Coronary artery (tissue), 2 donors: ENCODE measurements at regions not wholly inside any gene's neighbourhood (a gene's known extent, or its start where the extent isn't known, plus 50 kb on each side); places are given as distances from the start of the nearest gene placed in this dataset.

Source experiments
- DNase-seq: peaks from one replicate; pipeline ENCODE4 v3.0.0-alpha.2; 2017; ENCODE audit warnings: low spot score
- H3K27ac ChIP-seq, 2 donors: fragments of 200-600 bp; sonication (generic); one replicate each; pipeline ENCODE4 v1.5.1; 2016 to 2019
- H3K4me3 ChIP-seq: fragments of 200-600 bp; sonication (generic); 2 replicates; pipeline ENCODE4 v1.5.1; 2016; ENCODE audit warnings: mild to moderate bottlenecking, moderate library complexity
- TF ChIP-seq, protein P1 (sequence below): fragments of 200-600 bp; sonication (generic); IDR thresholded peaks from one replicate; pipeline ENCODE4 v1.5.1; 2019; ENCODE audit warnings: antibody characterized with exemption

DNA sequence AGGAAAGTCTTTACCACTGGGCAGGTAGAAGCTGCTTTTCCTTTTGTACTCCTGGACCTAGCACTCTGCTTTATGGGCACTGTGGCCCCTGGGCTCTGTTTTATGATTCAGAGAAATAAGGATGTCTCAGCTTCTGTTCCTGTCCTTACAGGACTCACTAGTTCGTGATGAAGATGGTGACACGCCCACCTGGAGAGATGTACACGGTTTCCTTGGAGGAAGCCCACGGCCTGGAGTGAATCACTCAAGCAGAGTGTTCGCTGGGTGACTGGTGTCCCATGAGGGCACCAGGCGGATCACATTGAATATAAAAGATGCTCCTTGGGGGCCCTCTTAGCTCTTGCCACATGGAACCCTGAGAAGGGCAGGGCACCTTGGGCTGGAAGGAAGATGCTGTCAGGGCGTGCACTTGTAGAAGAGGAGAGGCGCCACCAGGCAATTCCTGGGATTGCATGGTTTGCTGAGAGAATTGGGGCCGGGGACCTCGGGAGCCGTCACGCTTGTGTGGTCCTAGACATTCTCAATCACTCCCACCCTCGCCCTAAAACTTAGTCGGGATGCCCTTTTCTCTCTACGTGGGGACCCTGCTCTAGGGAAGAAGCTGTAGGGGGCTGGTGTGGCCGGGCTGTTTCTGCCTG is 202.6 kb downstream of the TSHZ3 start:
- DNase-seq = no peak
- TF ChIP-seq, protein P1, sequence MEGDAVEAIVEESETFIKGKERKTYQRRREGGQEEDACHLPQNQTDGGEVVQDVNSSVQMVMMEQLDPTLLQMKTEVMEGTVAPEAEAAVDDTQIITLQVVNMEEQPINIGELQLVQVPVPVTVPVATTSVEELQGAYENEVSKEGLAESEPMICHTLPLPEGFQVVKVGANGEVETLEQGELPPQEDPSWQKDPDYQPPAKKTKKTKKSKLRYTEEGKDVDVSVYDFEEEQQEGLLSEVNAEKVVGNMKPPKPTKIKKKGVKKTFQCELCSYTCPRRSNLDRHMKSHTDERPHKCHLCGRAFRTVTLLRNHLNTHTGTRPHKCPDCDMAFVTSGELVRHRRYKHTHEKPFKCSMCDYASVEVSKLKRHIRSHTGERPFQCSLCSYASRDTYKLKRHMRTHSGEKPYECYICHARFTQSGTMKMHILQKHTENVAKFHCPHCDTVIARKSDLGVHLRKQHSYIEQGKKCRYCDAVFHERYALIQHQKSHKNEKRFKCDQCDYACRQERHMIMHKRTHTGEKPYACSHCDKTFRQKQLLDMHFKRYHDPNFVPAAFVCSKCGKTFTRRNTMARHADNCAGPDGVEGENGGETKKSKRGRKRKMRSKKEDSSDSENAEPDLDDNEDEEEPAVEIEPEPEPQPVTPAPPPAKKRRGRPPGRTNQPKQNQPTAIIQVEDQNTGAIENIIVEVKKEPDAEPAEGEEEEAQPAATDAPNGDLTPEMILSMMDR = no peak
- H3K4me3 ChIP-seq = no peak overlapping the region
- H3K27ac ChIP-seq = no peak overlapping the region

DNA sequence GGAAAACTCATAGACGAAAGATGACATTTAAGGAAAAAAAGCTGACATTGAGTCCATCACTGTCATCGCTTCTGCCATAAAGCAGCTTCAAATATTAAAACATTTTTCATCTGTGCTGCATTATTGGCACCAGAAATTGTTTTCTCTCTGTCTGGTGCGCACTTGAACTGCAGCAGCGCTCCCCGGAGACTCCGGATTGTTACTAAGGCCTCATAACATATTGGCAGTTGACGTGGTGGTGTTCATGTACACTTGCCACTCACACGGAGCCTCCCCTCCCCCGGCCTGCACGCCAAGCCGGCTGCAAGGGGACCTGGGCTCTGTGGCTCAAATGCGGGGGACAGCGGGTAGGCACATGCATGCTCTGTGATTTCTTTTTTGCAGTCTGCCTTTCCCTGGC is 203.2 kb downstream of the TSHZ3 start:
- Histone ChIP-seq H3K4me3 (no peak overlapping the region), H3K27ac (no peak overlapping the region)
- TF ChIP-seq, protein P1 = no peak
- no peak for DNase-seq

DNA sequence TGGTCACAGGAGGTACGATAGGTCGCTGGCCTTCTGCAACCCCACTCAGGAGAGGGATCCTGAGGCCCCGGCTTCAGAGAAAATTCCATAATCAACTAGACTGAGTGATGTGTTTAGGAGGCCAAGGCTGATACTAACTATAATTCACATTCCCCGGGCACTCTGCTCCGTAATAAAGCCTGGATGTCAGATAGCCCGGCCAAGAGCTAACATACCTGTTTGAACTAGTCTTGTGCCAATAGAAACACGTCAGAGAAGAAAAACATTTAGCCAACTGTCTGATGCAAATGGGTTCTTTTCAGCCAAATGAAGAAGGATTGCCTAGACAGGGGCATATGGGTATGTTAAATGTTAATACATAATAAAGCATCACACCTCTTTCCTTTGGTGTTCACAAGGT is 204.2 kb downstream of the TSHZ3 start:
- TF ChIP-seq, protein P1 = no peak
- H3K4me3 ChIP-seq = no peak overlapping the region
- H3K27ac ChIP-seq = no peak overlapping the region
- no peak for DNase-seq

DNA sequence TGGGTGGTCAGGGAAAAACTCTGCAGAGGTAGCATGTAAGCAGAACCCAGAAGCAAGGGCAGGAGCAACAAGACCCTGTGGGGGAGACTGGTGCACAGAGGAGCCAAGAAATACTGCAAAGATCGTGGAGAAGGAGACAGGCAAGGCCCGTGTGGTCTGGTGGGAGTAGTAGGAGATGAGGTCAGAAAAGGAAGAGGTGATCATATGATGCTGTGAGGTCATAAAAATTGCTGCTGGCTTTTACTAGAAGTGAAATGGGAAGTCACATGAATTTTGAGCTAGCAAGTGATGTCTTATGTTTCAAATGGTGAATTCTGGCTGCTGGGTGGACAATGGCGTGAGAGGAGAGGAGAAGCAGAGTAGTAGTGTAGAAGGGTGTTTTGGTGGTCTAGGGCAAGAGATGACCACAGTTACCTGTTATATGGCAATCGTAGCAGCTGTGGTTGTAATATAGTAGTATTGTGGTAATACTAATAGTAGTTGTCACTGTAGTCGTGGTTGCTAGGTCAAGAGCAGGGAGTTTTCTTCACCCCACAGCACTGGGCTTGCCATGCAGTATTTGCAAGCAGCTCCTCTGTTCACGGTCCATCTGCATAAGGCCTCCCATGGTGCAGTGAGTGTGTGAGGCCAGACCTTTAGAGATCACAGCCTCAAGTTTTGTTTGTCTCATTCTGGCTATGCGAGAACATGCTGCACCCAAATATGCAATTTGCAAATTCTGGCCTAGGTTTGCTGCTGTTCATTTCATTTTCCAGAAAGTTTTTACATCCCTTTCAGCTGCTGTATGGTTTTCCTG is 205.0 kb downstream of the TSHZ3 start:
- no peak overlapping the region for H3K27ac ChIP-seq
- TF ChIP-seq, protein P1 = no peak
- no peak overlapping the region for H3K4me3 ChIP-seq
- no peak for DNase-seq

DNA sequence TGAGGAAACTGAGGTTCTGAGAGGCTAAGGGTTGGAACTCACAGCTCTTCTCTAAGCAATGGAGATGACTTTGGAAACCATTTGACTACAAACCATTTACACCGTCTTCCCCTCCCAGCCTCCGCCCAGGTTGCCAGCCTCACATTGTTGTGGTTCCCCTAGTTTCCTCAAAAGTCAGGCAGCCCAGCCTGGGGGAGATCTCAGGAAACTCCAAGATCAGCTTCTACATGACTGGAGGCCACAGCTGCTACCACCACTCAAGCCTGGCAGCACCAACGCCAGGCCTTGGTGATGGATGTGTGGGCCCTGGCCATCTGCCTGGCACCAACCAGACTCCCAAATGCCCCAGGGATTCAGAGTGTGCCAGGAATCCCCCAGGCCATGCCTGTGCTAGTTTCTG is 207.9 kb downstream of the TSHZ3 start:
- TF ChIP-seq, protein P1 = no peak
- no peak overlapping the region for H3K27ac ChIP-seq
- DNase-seq = peak; percentile 46
- no peak overlapping the region for H3K4me3 ChIP-seq

DNA sequence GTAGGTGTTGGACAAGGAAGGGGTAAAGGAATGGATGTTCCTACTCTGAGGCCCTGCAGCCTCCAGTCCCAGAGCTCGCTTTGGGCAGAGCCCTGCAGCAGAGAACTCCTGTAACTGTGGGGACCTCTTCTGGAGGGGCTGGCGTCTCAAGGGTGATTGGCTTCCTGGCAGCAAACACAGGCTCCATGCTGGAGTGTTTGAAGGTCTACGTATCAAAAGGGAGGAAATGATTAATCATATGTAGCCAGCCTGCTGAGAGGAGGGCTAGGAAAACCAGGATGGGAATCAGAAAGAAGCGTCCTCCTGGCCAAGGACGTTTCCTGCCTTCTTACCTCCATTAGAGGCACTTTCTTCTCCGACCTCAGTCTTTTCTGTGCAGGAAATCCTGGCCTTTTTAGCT is 208.5 kb downstream of the TSHZ3 start:
- Histone ChIP-seq H3K27ac (no peak overlapping the region), H3K4me3 (no peak overlapping the region)
- TF ChIP-seq, protein P1 = no peak
- DNase-seq = no peak
